Activated CD4-positive, alpha-beta memory T cell treated with anti-CD3 and anti-CD28 coated beads, Interleukin-2, amount 10 ng/mL, durations not matched to agents 7 days and 5 days (primary cell): ENCODE measurements at regions not wholly inside any gene's neighbourhood (a gene's known extent, or its start where the extent isn't known, plus 50 kb on each side); places are given as distances from the start of the nearest gene placed in this dataset.
"Not testable (repeated sequence)": the region's sequence is repeated elsewhere in the genome, so short reads cannot be mapped to it uniquely, and the experiment has no call there.

Experiments
- CTCF ChIA-PET: fragments of 350-600 bp; sonication (Branson Sonifier 250); formaldehyde crosslinking; loops from one replicate; lab custom pipeline; 2021; ENCODE audit warnings: antibody characterized with exemption, inconsistent platforms; lab: Charles Lee
- POLR2A ChIA-PET: fragments of 350-600 bp; sonication (Branson Sonifier 250); formaldehyde crosslinking; loops from one replicate; lab custom pipeline; 2021; ENCODE audit warnings: antibody characterized with exemption; lab: Charles Lee
- DNase-seq: peaks from one replicate; pipeline ENCODE4 v3.0.0-alpha.2; 2020
- H3K27ac Mint-ChIP-seq: one replicate; pipeline ENCODE4 v1.8.0; 2021; ENCODE audit warnings: mild to moderate bottlenecking, mixed read lengths
- H3K27me3 Mint-ChIP-seq: one replicate; pipeline ENCODE4 v1.8.0; 2021; ENCODE audit warnings: mixed read lengths
- H3K36me3 Mint-ChIP-seq: one replicate; pipeline ENCODE4 v1.8.0; 2021; ENCODE audit warnings: low read depth, mixed read lengths
- H3K4me1 Mint-ChIP-seq: one replicate; pipeline ENCODE4 v1.8.0; 2021; ENCODE audit warnings: mixed read lengths
- H3K4me3 Mint-ChIP-seq: one replicate; pipeline ENCODE4 v1.8.0; 2021; ENCODE audit warnings: mild to moderate bottlenecking, mixed read lengths
- H3K9me3 Mint-ChIP-seq: one replicate; pipeline ENCODE4 v1.8.0; 2021; ENCODE audit warnings: mixed read lengths

GRCh38 chr22:22786301-22787115 lies 101.1 kb upstream of the IGLL5 start:
- ChIA-PET CTCF (interaction anchor here (0.9 to 6.2 kb wide), 13 partner anchors 13 to 170 kb away, joined by 3 to 80 read pairs (median 7); no protein-coding TSS in a partner anchor), POLR2A (no interaction called here)
- Mint-ChIP-seq H3K27ac (no peak overlapping the region), H3K27me3 (peaks cover 16% of the 10 kb centered on the region), H3K36me3 (no peaks in the 10 kb centered on the region), H3K9me3 (no peaks in the 10 kb centered on the region), H3K4me3 (no peak overlapping the region), H3K4me1 (peaks cover 32% of the 10 kb centered on the region)
- no peak for DNase-seq

GRCh38 chr22:22787151-22787550 lies 100.5 kb upstream of the IGLL5 start:
- DNase-seq, result no peak
- Mint-ChIP-seq H3K27ac (no peak overlapping the region), H3K27me3 (peaks cover 14% of the 10 kb centered on the region), H3K36me3 (no peaks in the 10 kb centered on the region), H3K9me3 (no peaks in the 10 kb centered on the region), H3K4me3 (no peak overlapping the region), H3K4me1 (peaks cover 39% of the 10 kb centered on the region)
- CTCF ChIA-PET, result interaction anchor here (0.7 to 6.2 kb wide), 21 partner anchors 12 to 169 kb away, joined by 3 to 80 read pairs (median 5); no protein-coding TSS in a partner anchor
- POLR2A ChIA-PET, result no interaction called here

- Mint-ChIP-seq H3K4me1 (peaks cover 41% of the 10 kb centered on the region), H3K9me3 (no peaks in the 10 kb centered on the region), H3K27me3 (peaks cover 14% of the 10 kb centered on the region), H3K36me3 (no peaks in the 10 kb centered on the region), H3K27ac (peak overlapping the region; percentile 62), H3K4me3 (no peak overlapping the region)
- CTCF ChIA-PET, result interaction anchor here (0.6 to 6.2 kb wide), 32 partner anchors 8 to 186 kb away, joined by 3 to 80 read pairs (median 4); no protein-coding TSS in a partner anchor
- POLR2A ChIA-PET, result interaction anchor here (1.3 to 3.7 kb wide), 2 partner anchors 22 to 31 kb away, joined by 3 to 19 read pairs; no protein-coding TSS in a partner anchor
- peak; percentile 75 for DNase-seq
Observed at GRCh38 chr22:22787786-22788459, 99.7 kb upstream of the IGLL5 start.

GRCh38 chr22:22788460-22789037 lies 99.1 kb upstream of the IGLL5 start:
- peak overlapping the region; percentile 62 for H3K27ac Mint-ChIP-seq
- ChIA-PET CTCF (interaction anchor here (0.6 to 6.2 kb wide), 30 partner anchors 8 to 339 kb away, joined by 3 to 80 read pairs (median 4); no protein-coding TSS in a partner anchor), POLR2A (interaction anchor here (1.3 to 3.7 kb wide), 2 partner anchors 22 to 30 kb away, joined by 3 to 19 read pairs; no protein-coding TSS in a partner anchor)
- no peaks in the 10 kb centered on the region for H3K36me3 Mint-ChIP-seq
- H3K9me3 Mint-ChIP-seq, result no peaks in the 10 kb centered on the region
- peaks cover 13% of the 10 kb centered on the region for H3K27me3 Mint-ChIP-seq
- peaks cover 42% of the 10 kb centered on the region for H3K4me1 Mint-ChIP-seq
- no peak for DNase-seq
- no peak overlapping the region for H3K4me3 Mint-ChIP-seq

- CTCF ChIA-PET, result interaction anchor here (0.8 to 6.2 kb wide), 17 partner anchors 9 to 338 kb away, joined by 3 to 80 read pairs (median 6); no protein-coding TSS in a partner anchor
- Mint-ChIP-seq H3K27ac (no peak overlapping the region), H3K27me3 (peaks cover 7% of the 10 kb centered on the region), H3K4me3 (no peak overlapping the region), H3K4me1 (peaks cover 42% of the 10 kb centered on the region), H3K9me3 (no peaks in the 10 kb centered on the region), H3K36me3 (no peaks in the 10 kb centered on the region)
- POLR2A ChIA-PET, result interaction anchor here (3.7 kb wide), 1 partner anchor 30 kb away, joined by 19 read pairs; no protein-coding TSS in a partner anchor
- DNase-seq, result no peak
Observed at GRCh38 chr22:22789233-22789921, 98.2 kb upstream of the IGLL5 start.

DNA sequence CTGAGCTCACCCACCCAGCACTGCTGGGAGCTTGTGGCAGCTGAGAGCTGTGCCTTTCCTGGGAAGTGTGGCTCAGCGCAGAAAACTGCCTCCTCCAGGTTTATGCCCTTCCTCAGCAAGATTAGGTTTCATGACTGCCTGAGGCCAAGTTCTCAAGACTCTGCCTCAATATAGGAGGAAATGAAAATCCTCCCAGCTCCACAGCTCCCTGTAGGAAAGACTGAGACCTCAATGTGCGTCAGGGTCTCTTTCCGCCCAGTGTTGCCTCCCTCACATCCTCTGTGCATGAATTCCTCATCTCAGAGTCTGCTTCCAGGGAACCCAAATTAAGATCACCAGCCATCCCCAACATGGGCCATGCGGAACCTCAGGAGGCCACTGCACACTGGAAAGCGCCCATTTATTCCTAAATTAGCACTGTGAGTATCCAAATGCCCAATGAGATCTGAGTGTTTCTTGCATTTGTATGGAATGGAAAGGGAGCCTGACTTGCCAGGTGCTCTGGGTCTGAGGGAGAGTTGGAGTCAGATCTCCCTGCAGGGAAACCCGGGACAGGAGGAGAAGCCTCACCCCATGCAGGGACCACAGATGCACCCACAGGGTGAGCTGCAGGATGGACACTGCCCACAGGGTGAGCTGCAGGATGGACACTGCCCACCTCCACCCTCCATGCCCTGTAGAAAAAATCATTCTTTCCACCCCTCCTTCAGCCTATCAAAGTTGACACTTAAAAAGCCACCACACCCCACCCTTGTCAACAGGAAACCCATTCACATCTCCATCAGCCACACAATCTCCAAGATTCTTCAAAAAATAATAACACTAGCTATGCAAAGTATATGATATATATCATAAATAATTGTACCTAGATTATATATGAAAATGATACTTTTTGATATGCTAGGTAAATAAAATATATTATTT lies 97.4 kb upstream of the IGLL5 start:
- Mint-ChIP-seq H3K4me1 (peaks cover 42% of the 10 kb centered on the region), H3K27me3 (peaks cover under 1% of the 10 kb centered on the region), H3K27ac (peak overlapping the region; percentile 40), H3K9me3 (no peaks in the 10 kb centered on the region), H3K4me3 (no peak overlapping the region), H3K36me3 (no peaks in the 10 kb centered on the region)
- ChIA-PET POLR2A (interaction anchor here (3.7 kb wide), 1 partner anchor 29 kb away, joined by 19 read pairs; no protein-coding TSS in a partner anchor), CTCF (interaction anchor here (0.8 to 6.2 kb wide), 15 partner anchors 9 to 165 kb away, joined by 3 to 80 read pairs (median 6); no protein-coding TSS in a partner anchor)
- DNase-seq, result no peak

- no peak for DNase-seq
- POLR2A ChIA-PET, result no interaction called here
- no peaks in the 10 kb centered on the region for H3K9me3 Mint-ChIP-seq
- no peaks in the 10 kb centered on the region for H3K36me3 Mint-ChIP-seq
- H3K4me3 Mint-ChIP-seq, result no peak overlapping the region
- no peak overlapping the region for H3K27ac Mint-ChIP-seq
- peaks cover 42% of the 10 kb centered on the region for H3K4me1 Mint-ChIP-seq
- CTCF ChIA-PET, result interaction anchor here (1.5 to 6.2 kb wide), 3 partner anchors 18 to 93 kb away, joined by 4 to 80 read pairs (median 4); no protein-coding TSS in a partner anchor
- peaks cover under 1% of the 10 kb centered on the region for H3K27me3 Mint-ChIP-seq
Observed at GRCh38 chr22:22791438-22792181, 96.0 kb upstream of the IGLL5 start.

DNA sequence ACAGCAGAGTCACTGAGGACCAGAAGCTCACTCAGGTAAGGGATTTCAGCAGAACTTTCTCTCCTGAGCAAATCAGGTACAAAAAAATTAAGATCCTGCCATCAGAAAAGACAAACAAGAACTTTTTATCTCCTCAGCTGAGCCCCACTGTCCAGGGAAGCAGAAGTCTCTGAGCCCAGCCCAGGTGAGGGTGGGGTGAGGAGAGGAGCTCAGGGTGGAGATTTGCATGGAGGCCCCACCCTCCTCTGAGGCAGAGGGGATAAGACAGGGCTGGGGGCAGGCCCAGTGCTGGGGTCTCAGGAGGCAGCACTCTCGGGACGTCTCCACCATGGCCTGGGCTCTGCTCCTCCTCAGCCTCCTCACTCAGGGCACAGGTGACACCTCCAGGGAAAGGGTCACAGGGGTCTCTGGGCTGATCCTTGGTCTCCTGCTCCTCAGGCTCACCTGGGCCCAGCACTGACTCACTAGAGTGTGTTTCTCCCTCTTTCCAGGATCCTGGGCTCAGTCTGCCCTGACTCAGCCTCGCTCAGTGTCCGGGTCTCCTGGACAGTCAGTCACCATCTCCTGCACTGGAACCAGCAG lies 95.3 kb upstream of the IGLL5 start:
- H3K4me1 Mint-ChIP-seq, result peaks cover 42% of the 10 kb centered on the region
- H3K27me3 Mint-ChIP-seq, H3K4me3 Mint-ChIP-seq, H3K27ac Mint-ChIP-seq, DNase-seq, POLR2A ChIA-PET, H3K9me3 Mint-ChIP-seq, H3K36me3 Mint-ChIP-seq: not testable (repeated sequence)
- CTCF ChIA-PET, result interaction anchor here (1.5 to 1.8 kb wide), 3 partner anchors 10 to 22 kb away, joined by 4 to 9 read pairs (median 4); no protein-coding TSS in a partner anchor

- DNase-seq, H3K36me3 Mint-ChIP-seq, POLR2A ChIA-PET, H3K27me3 Mint-ChIP-seq, H3K9me3 Mint-ChIP-seq, H3K27ac Mint-ChIP-seq, H3K4me3 Mint-ChIP-seq: not testable (repeated sequence)
- CTCF ChIA-PET, result interaction anchor here (1.2 kb wide), 1 partner anchor 50 kb away, joined by 3 read pairs; no protein-coding TSS in a partner anchor
- peaks cover 19% of the 10 kb centered on the region for H3K4me1 Mint-ChIP-seq
Observed at GRCh38 chr22:22795639-22796038, 92.0 kb upstream of the IGLL5 start.

DNA sequence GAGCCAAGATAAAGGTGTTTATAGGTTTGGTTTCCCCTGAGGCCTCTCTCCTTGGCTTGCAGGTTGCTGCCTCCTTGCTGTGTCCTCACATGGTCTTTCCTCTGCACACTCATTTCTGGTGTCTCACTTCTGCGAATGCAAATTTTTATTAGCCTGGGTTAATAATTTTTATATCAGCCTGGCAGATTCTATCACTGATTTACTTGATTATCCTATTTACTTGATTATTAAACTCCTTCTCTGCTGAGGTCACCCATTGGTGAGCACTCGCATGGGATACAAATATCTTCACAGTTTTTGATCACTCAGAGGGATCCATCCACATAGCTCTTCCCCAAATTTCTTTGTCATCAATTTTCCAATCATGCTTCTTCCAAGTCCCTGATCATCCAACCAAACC lies 90.9 kb upstream of the IGLL5 start:
- no peak overlapping the region for H3K27ac Mint-ChIP-seq
- CTCF ChIA-PET, result interaction anchor here (1.0 kb wide), 1 partner anchor 87 kb away, joined by 3 read pairs; no protein-coding TSS in a partner anchor
- POLR2A ChIA-PET, result no interaction called here
- H3K9me3 Mint-ChIP-seq, result no peaks in the 10 kb centered on the region
- H3K27me3 Mint-ChIP-seq, result peaks cover 10% of the 10 kb centered on the region
- H3K4me1 Mint-ChIP-seq, result peaks cover 9% of the 10 kb centered on the region
- no peak overlapping the region for H3K4me3 Mint-ChIP-seq
- DNase-seq, result no peak
- no peaks in the 10 kb centered on the region for H3K36me3 Mint-ChIP-seq
